Heart right ventricle (tissue), 16 donors: ENCODE measurements at regions not wholly inside any gene's neighbourhood (a gene's known extent, or its start where the extent isn't known, plus 50 kb on each side); places are given as distances from the start of the nearest gene placed in this dataset.

Experiments used
- ATAC-seq, 8 donors: fragments of 200-7000 bp; cut with Tn5 transposase; one replicate each; pipeline ENCODE4 v1.9.1; 2020; ENCODE audit warnings: mild to moderate bottlenecking in 8 of 8, moderate library complexity in 8 of 8, moderate number of reproducible peaks in 1 of 8
- DNase-seq, 2 donors: peaks; one replicate each; pipeline ENCODE4 v3.0.0-alpha.2; 2020
- H3K27ac ChIP-seq, 10 donors: fragments of 200-600 bp; sonication (generic) in 2 of 10; one replicate each; pipeline versions ENCODE4 v1.5.0 to v1.8.0; 2020 to 2022; ENCODE audit warnings: mild to moderate bottlenecking in 3 of 10
- H3K27me3 ChIP-seq, 7 donors: fragments of 200-600 bp; one replicate each; pipeline ENCODE4 v1.8.0; 2021 to 2022; ENCODE audit warnings: mild to moderate bottlenecking in 2 of 7
- H3K36me3 ChIP-seq, 9 donors: fragments of 200-600 bp; sonication (generic) in 1 of 9; one replicate each; pipeline versions ENCODE4 v1.5.0 to v1.8.0; 2020 to 2022; ENCODE audit warnings: mild to moderate bottlenecking in 2 of 9
- H3K4me1 ChIP-seq, 9 donors: fragments of 200-600 bp; sonication (generic) in 1 of 9; one replicate each; pipeline versions ENCODE4 v1.5.0 to v1.8.0; 2020 to 2022; ENCODE audit warnings: mild to moderate bottlenecking in 4 of 9
- H3K4me3 ChIP-seq, 10 donors: fragments of 200-600 bp; sonication (generic) in 2 of 10; one replicate each; pipeline versions ENCODE4 v1.5.0 to v1.8.0; 2020 to 2022; ENCODE audit warnings: mild to moderate bottlenecking in 7 of 10, moderate library complexity in 2 of 10
- H3K9me3 ChIP-seq, 11 donors: fragments of 200-600 bp in 10 of 11; sonication (generic) in 2 of 11; one replicate each; pipeline versions ENCODE4 v1.5.0 to v1.8.0; 2013 to 2022; ENCODE audit warnings: mild to moderate bottlenecking in 2 of 11, control low read depth in 1 of 11, moderate library complexity in 1 of 11
- WGBS, 2 donors: extraction: QIAGEN DNeasy Blood & Tissue Kit; methylation state at CpG; one replicate each; pipeline ENCODE4 v1.1.7; 2013; ENCODE audit warnings: inconsistent platforms in 1 of 2; 5-methylcytosine and 5-hydroxymethylcytosine counted together
- intact Hi-C, 10 donors: fragments of 100-400 bp; cut with DNase I; formaldehyde crosslinking; loops; one replicate each; pipeline versions ENCODE4 v1.11.1 to v1.14.2; 2022
- TF ChIP-seq, protein P1 (sequence below), 9 donors: fragments of 200-600 bp; sonication (generic) in 2 of 9; IDR thresholded peaks; one replicate each; pipeline versions ENCODE4 v1.5.0 to v1.8.0; 2021 to 2022; ENCODE audit warnings: antibody characterized with exemption in 9 of 9, mild to moderate bottlenecking in 5 of 9, moderate library complexity in 1 of 9
- donor health status: Arrhythmogenic right ventricular cardiomyopathy.
- donor health status: ischemic (EF 13 %, LVEDD 7.1; RV severe dilation, severe dysfunction).
- donor health status: healthy with polysubstance abuse.
- donor health status: DM: no; HTN: yes; CAD: no.
- donor health status: DM: no; HTN: no; CAD: no.
- donor health status: ischemic (EF 25% LVEDD 6.9; RV normal size, moderate dysfunction).
- donor health status: ischemic (EF 25% LVEDD 5.7; RV mildly dilated, moderate dysfunction).
- donor health status: healthy.
- donor health status: DM: yes; HTN: yes; CAD: no.
- donor health status: Ischemic cardiomyopathy.
- donor health status: ischemic (EF 35%, LVEDD 5.7; RV mildly dilated, moderate dysfunction).
- donor health status: nonischemic (EF 11% LVEDD 7.7; RV severe dilation, severe dysfunction).
- donor health status: DM: yes; HTN: yes; CAD: no.
- donor health status: PGD.
- donor health status: ischemic (EF 29% LVEDD 5.4; RV normal size, mild dysfunction).
- donor health status: nonischemic (EF 23%, LVEDD 6.1; RV moderate dilation, normal function).

- TF ChIP-seq, protein P1, sequence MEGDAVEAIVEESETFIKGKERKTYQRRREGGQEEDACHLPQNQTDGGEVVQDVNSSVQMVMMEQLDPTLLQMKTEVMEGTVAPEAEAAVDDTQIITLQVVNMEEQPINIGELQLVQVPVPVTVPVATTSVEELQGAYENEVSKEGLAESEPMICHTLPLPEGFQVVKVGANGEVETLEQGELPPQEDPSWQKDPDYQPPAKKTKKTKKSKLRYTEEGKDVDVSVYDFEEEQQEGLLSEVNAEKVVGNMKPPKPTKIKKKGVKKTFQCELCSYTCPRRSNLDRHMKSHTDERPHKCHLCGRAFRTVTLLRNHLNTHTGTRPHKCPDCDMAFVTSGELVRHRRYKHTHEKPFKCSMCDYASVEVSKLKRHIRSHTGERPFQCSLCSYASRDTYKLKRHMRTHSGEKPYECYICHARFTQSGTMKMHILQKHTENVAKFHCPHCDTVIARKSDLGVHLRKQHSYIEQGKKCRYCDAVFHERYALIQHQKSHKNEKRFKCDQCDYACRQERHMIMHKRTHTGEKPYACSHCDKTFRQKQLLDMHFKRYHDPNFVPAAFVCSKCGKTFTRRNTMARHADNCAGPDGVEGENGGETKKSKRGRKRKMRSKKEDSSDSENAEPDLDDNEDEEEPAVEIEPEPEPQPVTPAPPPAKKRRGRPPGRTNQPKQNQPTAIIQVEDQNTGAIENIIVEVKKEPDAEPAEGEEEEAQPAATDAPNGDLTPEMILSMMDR (IDR thresholded peaks at IDR 0.05) = no peak
- intact Hi-C loops = no loop called here
- Histone ChIP-seq H3K4me1 (no peaks in the 10 kb centered on the region), H3K4me3 (no peak overlapping the region), H3K27me3 (peaks cover 0 to 30% (median 23%) of the 10 kb centered on the region in 7 donors), H3K9me3 (peaks cover 0 to 15% (median 6%) of the 10 kb centered on the region in 11 donors), H3K27ac (no peak overlapping the region), H3K36me3 (no peaks in the 10 kb centered on the region)
- ATAC-seq = peak in 1 of 8 donors; percentile 17
- WGBS, 2 donors = 37 to 47% methylated on average over 32 of the region's 32 CpGs
- no peak for DNase-seq
These were observed 68.5 kb upstream of the HMX1 start for GRCh38 chr4:8939840-8940742.

GRCh38 chr4:8939160-8939839 is 67.7 kb upstream of the HMX1 start:
- no peak for DNase-seq
- peaks cover 0 to 15% (median 6%) of the 10 kb centered on the region in 11 donors for H3K9me3 ChIP-seq
- TF ChIP-seq, protein P1 (IDR thresholded peaks at IDR 0.05) = no peak
- 33% methylated on average over 15 of the region's 15 CpGs for WGBS, 2 donors
- H3K4me1 ChIP-seq = no peaks in the 10 kb centered on the region
- intact Hi-C loops = no loop called here
- no peaks in the 10 kb centered on the region for H3K36me3 ChIP-seq
- peaks cover 0 to 30% (median 23%) of the 10 kb centered on the region in 7 donors for H3K27me3 ChIP-seq
- H3K27ac ChIP-seq = no peak overlapping the region
- ATAC-seq = no peak
- H3K4me3 ChIP-seq = no peak overlapping the region

DNA sequence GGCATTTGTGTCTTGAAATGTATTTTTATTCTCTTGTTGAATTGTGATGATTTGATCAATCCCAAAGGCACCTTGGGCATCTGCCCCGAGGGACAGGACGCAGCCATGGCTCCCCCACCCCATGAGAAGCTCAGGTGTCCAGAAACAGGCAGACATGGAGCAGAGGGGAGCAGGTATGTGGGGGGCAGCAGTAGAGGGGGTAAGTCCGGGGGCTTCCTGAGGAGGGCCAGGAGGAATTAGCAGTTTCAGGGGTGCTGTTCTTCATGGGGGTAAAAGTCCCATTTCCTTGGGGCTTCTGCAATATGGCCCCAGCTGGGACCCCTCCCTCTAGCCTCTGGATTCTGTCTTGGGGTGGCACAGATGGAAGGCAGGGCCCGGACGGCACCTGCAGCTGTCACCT is 67.0 kb upstream of the HMX1 start:
- Histone ChIP-seq H3K27me3 (peaks cover 0 to 30% (median 23%) of the 10 kb centered on the region in 7 donors), H3K4me1 (no peaks in the 10 kb centered on the region), H3K9me3 (peaks cover 0 to 22% (median 7%) of the 10 kb centered on the region in 11 donors), H3K27ac (no peak overlapping the region), H3K4me3 (no peak overlapping the region), H3K36me3 (no peaks in the 10 kb centered on the region)
- intact Hi-C loops = no loop called here
- TF ChIP-seq, protein P1 (IDR thresholded peaks at IDR 0.05) = no peak
- DNase-seq = no peak
- WGBS, 2 donors = 71 to 73% methylated on average over 5 of the region's 5 CpGs
- ATAC-seq = no peak

DNA sequence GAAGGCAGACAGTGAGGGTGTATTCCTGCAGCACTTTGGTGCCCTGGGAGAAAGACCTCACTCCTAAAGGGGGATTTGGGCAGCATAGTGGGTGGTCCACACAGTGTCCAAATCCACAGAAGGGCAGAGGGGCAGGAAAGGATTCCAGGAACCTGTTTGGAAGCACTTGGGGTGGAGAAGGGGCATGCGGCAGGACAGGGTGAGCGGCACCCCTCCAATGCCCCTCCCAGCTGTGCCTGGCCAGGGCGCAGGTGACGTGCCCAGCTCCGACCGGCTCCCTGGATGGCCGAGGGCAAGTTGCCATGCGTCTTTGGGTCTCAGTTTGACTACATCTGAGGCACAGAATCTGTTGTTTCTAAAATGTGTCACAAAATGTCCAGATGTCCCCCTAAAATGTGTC is 66.5 kb upstream of the HMX1 start:
- Histone ChIP-seq H3K27me3 (peaks cover 0 to 30% (median 23%) of the 10 kb centered on the region in 7 donors), H3K4me1 (no peaks in the 10 kb centered on the region), H3K9me3 (peaks cover 0 to 27% (median 8%) of the 10 kb centered on the region in 11 donors), H3K4me3 (no peak overlapping the region), H3K27ac (no peak overlapping the region), H3K36me3 (no peaks in the 10 kb centered on the region)
- 76 to 79% methylated on average over 8 of the region's 8 CpGs for WGBS, 2 donors
- intact Hi-C loops = no loop called here
- DNase-seq (no peak), ATAC-seq (no peak)
- TF ChIP-seq, protein P1 (IDR thresholded peaks at IDR 0.05) = no peak
